ENCODE measurements at regions not wholly inside any gene's neighbourhood (a gene's known extent, or its start where the extent isn't known, plus 50 kb on each side); places are given as distances from the start of the nearest gene placed in this dataset.
A peak's percentile ranks its signal among the peaks of the same experiment; 100 is the strongest.

GRCh38 chr3:76047368-76047767, 262.0 kb upstream of the ZNF717 start:
- in situ Hi-C loops (cut with HindIII; ENCODE audit: low sequenced_read_pairs) = no loop called here
- no peak for DNase-seq (ENCODE audit: low spot score)

GRCh38 chr3:76049776-76050175, 264.4 kb upstream of the ZNF717 start:
- in situ Hi-C loops (cut with HindIII; ENCODE audit: low sequenced_read_pairs) = no loop called here
- DNase-seq (ENCODE audit: low spot score) = no peak

GRCh38 chr3:76051145-76051544, 265.8 kb upstream of the ZNF717 start:
- no peak for DNase-seq (ENCODE audit: low spot score)
- in situ Hi-C loops (cut with HindIII; ENCODE audit: low sequenced_read_pairs) = no loop called here

DNA sequence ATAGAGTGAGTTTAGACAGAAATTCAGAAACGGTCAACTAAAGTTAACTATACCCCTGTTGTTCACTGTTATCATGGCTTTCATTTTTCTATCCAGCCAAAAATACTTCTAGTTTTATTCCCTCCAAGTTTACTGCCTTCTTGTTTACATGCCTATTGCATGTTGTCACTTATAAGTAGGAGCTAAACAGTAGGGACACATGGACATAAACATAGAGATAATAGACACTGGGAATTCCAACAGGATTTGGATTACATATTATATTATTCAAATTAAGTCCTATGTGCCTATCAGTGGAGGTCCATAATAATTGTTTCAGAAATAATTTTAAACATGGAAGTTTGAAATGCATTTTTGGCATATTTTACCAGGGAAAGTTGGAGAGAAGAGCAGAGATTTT, 269.1 kb upstream of the ZNF717 start:
- in situ Hi-C loops (cut with HindIII; ENCODE audit: low sequenced_read_pairs) = no loop called here
- no peak for DNase-seq (ENCODE audit: low spot score)

GRCh38 chr3:76061654-76062053, 276.3 kb upstream of the ZNF717 start:
- in situ Hi-C loops (cut with HindIII; ENCODE audit: low sequenced_read_pairs) = no loop called here

DNA sequence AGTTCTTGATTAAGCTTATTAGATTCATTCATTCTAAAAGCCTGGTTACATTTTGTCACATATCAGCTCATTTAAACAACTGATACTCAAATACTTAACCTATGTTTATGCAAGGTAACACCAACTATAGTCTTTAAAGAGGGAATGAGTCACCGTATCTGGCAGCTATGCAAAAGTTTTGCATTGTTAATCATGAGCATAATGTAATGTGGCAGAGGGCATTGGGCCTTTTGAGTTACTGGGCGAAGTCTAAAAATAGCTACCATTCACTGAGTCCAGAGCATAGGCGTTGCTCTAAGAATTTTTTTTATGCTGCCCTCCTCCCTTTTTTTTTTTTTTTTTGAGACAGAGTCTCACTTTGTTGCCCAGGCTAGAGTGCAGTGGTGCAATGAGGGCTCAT, 277.7 kb upstream of the ZNF717 start:
- in situ Hi-C loops (cut with HindIII; ENCODE audit: low sequenced_read_pairs) = no loop called here
- DNase-seq (ENCODE audit: low spot score) = no peak

More at GRCh38 chr3:76061654-76062053, 276.3 kb upstream of the ZNF717 start:
- no peak for DNase-seq (ENCODE audit: low spot score)

GRCh38 chr3:76063811-76064210, 278.5 kb upstream of the ZNF717 start:
- in situ Hi-C loops (cut with HindIII; ENCODE audit: low sequenced_read_pairs) = no loop called here
- DNase-seq (ENCODE audit: low spot score) = no peak

DNA sequence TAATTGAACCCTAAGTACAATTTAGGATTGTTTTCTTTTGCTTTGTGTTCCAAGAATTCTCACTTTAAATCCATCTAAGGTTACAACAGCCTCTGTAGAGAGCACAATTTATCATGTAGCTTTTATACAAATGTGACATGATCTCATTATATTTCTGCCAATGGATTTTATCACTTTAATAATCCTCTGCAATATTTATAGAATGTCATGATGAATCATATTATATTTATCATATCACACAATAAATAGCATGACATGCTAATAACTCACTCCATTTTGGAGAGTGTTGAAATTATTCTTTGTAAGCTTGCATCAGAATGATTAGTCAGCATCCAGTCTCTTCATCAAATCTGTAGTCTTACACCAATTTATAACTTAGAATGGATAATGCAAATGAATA, 280.6 kb upstream of the ZNF717 start:
- DNase-seq (ENCODE audit: low spot score) = no peak
- in situ Hi-C loops (cut with HindIII; ENCODE audit: low sequenced_read_pairs) = no loop called here

DNA sequence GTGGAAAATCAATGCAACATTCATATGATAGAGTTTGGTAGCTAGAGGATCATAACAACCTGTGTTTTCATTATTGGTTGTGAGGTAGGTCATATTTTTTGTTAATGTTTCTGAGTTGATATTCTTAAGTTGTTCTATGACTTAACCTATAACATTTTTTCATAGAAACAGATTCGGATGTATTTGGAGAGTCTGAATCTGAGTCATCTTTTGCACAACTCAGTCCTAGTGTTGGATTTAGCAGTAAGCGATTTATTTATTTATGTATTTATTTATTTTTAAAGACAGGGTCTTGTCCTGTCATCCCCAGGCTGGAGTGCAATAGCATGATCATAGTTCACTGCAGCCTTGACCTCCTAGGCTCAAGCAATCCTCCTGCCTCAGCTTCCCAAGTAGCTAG, 292.8 kb upstream of the ZNF717 start:
- in situ Hi-C loops (cut with HindIII; ENCODE audit: low sequenced_read_pairs) = no loop called here
- DNase-seq (ENCODE audit: low spot score) = no peak

GRCh38 chr3:76083992-76084391, 298.6 kb upstream of the ZNF717 start:
- in situ Hi-C loops (cut with HindIII; ENCODE audit: low sequenced_read_pairs) = no loop called here
- DNase-seq (ENCODE audit: low spot score) = no peak

DNA sequence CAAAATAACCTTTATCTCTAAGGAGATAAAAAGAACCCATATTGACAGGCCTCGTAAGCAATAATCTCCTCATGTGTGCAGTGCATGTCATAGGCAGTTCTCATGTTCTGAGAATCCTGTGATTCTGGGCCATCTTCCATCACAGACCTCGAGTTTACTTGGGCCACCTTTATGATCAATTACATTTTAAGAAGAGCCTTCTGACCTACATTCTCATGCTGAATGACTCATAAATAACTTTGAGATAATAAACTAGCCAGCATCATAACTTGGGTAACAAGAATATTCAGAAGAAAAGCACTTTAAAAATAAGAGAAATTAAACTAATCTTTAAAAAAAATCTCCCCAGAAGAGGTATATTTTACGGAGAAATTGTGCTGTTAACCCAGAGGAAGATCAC, 310.7 kb upstream of the ZNF717 start:
- in situ Hi-C loops (cut with HindIII; ENCODE audit: low sequenced_read_pairs) = no loop called here
- no peak for DNase-seq (ENCODE audit: low spot score)

DNA sequence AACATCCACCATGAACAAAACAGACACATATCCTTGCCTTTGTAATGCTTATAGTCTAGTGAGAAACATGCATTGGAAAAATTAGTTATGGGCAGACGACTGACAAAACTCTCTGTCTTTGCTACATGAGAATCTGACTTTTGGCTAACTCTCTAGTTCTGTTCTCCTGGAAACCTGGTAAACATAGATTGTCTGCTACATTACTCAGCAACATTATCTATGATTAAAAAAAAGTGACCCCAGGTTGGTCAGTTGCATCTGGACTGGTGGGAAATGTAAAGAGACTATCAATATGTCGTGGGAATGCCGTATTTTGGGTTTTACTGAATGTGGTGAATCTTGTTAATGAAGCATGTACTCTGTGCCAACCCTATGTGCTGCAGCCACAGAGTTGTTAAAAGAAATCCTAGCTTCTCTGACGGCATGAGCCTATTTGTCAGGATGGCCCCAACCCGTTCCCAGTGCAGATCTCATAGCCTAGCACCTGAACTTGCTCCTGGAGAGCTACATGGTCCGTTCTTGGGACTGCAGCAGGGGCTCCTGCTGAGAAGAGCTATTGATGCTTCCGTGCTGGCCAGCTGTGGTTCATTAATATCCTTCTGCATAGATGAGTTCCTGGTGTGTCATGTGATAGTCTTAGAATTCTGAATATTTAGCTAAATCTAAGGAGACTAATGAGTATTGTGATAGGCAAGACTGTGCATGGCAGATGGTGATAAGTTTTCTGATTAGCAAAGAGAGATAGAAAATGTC, 311.7 kb upstream of the ZNF717 start:
- DNase-seq (ENCODE audit: low spot score) = no peak
- in situ Hi-C loops (cut with HindIII; ENCODE audit: low sequenced_read_pairs) = no loop called here

DNA sequence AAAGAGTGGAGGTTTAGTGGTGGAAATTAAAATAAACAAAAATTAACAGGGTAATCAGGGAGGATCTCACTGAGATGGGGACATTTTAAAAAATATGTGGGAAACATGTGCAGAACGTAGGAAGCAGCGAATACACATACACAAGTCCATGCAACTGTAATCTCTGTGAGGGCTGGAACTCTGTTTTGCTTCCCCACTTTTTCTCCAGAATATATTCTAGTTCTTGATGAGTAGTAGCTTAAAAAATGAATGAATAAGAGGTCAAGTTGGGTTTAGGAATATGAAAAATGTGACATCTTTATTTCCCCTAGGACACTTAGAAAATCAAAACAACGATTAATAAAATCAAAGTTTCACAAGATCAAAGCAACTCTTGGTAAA, 312.2 kb upstream of the ZNF717 start:
- in situ Hi-C loops (cut with HindIII; ENCODE audit: low sequenced_read_pairs) = no loop called here
- DNase-seq (ENCODE audit: low spot score) = no peak

- in situ Hi-C loops (cut with HindIII; ENCODE audit: low sequenced_read_pairs) = no loop called here
- no peak for DNase-seq (ENCODE audit: low spot score)
Measured at GRCh38 chr3:76099956-76100355, 314.6 kb upstream of the ZNF717 start.

DNA sequence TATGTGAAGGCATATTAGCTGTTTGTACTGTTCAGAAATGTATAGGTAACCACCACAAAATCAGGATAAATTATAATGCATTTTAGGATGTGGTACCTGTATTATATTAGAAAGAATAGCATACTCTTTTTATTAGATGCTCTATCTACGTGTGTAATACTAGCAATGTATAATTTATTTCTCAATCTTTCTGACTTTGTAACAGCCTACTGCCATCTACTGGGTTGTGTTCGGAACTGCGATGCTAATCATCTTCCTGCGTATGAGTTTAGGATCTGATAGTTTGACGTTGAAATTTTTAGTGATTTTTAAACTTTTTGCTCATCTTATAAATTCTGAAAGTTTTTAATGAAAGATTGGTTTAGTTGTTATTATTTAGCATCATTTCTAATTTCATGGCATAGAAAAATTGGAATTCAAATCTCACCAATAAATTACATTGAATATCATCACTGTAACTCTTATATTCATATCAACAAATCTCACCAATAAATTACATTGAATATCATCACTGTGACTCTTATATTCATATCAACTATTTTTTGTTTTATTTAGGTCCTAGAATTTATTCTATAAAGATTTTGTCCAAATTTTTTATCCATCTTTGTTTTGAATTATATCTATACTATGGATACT, 322.7 kb upstream of the ZNF717 start:
- in situ Hi-C loops (cut with HindIII; ENCODE audit: low sequenced_read_pairs) = no loop called here
- peak; percentile 9 for DNase-seq (ENCODE audit: low spot score)

GRCh38 chr3:76111808-76112207, 326.5 kb upstream of the ZNF717 start:
- no peak for DNase-seq (ENCODE audit: low spot score)
- in situ Hi-C loops (cut with HindIII; ENCODE audit: low sequenced_read_pairs) = no loop called here

DNA sequence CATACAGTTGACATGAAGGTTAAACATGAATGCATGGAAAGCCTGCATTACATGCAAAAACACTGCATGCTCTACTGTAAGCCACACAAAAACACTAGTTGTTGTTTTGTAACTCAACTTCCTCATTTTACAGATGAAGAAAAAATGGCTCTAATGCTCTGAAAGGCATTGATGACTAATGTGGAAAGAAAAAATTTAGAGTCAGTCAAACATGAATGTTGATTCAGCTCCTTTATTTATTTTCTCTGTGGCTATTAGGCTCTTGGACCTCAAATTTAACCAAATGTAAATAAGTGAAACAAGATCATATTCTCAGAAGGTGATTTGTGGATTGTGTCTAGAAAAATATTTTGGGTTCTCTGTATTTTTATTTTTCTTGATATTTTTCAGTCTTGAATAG, 336.7 kb upstream of the ZNF717 start:
- no peak for DNase-seq (ENCODE audit: low spot score)
- in situ Hi-C loops (cut with HindIII; ENCODE audit: low sequenced_read_pairs) = no loop called here

- no peak for DNase-seq (ENCODE audit: low spot score)
- in situ Hi-C loops (cut with HindIII; ENCODE audit: low sequenced_read_pairs) = no loop called here
Measured at GRCh38 chr3:76129441-76129840, 344.1 kb upstream of the ZNF717 start.

DNA sequence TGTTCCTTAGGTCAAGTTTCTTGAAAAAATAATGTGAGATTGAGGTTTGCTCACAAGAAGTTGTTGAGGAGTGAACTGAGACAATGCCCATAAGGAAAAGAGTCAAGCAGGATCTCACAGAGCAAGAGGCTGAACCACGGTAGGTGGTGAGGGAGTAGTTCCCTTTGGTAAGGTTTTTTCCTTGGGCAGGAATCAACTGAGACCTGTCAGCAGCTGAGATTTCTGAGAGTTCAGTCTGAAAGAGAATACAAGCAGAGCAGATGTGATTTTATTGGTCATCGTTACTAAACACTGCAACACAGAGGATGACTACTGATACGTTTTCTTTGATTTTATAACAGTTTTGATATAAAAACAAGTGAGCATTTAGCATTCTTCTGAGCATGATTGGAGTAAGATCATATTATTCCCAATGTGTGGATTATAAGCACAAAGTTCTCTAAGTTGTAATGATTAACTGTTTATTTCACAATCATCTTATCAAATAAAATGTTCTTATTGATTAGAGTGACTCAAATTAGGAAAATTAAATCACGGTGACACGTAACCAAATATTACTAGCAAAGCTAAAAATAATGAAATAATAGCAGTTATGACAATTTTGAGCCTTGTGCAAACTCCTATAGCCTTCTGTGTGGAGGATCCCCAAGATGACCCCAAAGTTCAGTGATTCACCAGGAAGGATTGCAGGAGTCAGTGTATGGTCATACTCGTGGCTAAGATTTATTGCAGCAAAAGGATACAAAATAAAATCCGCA, 346.2 kb upstream of the ZNF717 start:
- in situ Hi-C loops (cut with HindIII; ENCODE audit: low sequenced_read_pairs) = no loop called here
- no peak for DNase-seq (ENCODE audit: low spot score)

DNA sequence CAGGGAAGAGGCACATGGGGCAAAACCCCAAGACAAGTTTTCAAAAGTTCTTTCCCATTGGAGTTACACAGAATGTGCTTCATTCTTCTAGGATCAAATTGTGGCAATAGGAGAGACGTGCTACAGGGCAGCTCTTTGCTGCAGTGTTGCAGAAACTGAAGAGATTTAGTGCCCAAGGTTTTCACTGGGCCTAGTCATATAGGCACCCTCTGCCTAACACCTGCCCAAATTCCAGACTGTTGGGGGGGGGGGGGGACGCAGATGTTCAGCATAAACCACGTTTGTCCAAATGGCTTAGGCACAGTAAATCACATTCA, 346.8 kb upstream of the ZNF717 start:
- DNase-seq (ENCODE audit: low spot score) = no peak
- in situ Hi-C loops (cut with HindIII; ENCODE audit: low sequenced_read_pairs) = no loop called here

DNA sequence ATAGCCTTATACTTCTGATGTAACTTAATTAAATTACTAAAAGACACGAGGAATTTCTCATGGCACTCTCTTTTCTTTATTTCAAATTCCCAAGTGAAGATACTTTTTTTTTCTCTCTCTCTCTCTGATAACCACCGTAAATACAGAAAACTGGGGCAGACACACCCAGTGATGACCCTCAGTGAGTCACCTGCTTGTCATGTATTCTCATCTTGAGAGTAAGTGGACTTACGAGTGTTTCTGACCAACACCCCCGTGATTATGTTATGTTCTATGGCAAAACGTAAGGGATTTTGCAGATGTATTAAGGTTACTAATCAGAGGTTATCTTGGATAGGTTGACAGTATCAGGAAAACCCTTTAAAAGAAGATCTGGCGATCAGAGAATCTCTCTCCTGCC, 348.8 kb upstream of the ZNF717 start:
- in situ Hi-C loops (cut with HindIII; ENCODE audit: low sequenced_read_pairs) = no loop called here
- DNase-seq (ENCODE audit: low spot score) = no peak
